A673 (cell line): ENCODE measurements at regions not wholly inside any gene's neighbourhood (a gene's known extent, or its start where the extent isn't known, plus 50 kb on each side); places are given as distances from the start of the nearest gene placed in this dataset.
"Not testable (repeated sequence)": the region's sequence is repeated elsewhere in the genome, so short reads cannot be mapped to it uniquely, and the experiment has no call there.

Experiments used
- BruUV-seq: library from RNA; stranded (reverse); fragments of 400-500 nt; replicated peaks from 2 replicates; lab custom pipeline; 2021; lab: Mats Ljungman, UMichigan
- CTCF ChIA-PET: fragments of 300-600 bp; sonication (Branson Sonifier 250); formaldehyde crosslinking; loops from one replicate; lab custom pipeline; 2022; ENCODE audit warnings: antibody characterized with exemption; lab: Charles Lee
- POLR2A ChIA-PET: fragments of 300-600 bp; sonication (Branson Sonifier 250); formaldehyde crosslinking; loops from one replicate; lab custom pipeline; 2022; ENCODE audit warnings: antibody characterized with exemption; ENCODE audit not compliant: low non-redundant PET; lab: Charles Lee
- DNase-seq: peaks from one replicate; pipeline ENCODE4 v3.0.0-alpha.2; 2015; ENCODE audit warnings: low spot score
- H3K27ac ChIP-seq: fragments of 200-600 bp; sonication (generic); 2 replicates; pipeline ENCODE4 v1.5.1; 2016; ENCODE audit warnings: mixed run types, low read depth, mild to moderate bottlenecking, mixed read lengths, antibody characterized with exemption, low read length; ENCODE audit not compliant: poor library complexity, severe bottlenecking
- H3K27me3 ChIP-seq: fragments of 200-600 bp; sonication (generic); replicated peaks from 2 replicates; pipeline ENCODE4 v1.6.1; 2017; ENCODE audit warnings: mixed run types, low read depth, mild to moderate bottlenecking, mixed read lengths, antibody characterized with exemption, low read length; ENCODE audit not compliant: insufficient read depth, poor library complexity
- H3K36me3 ChIP-seq: fragments of 200-600 bp; sonication (generic); 2 replicates; pipeline ENCODE4 v1.6.1; 2016; ENCODE audit warnings: mixed run types, mild to moderate bottlenecking, mixed read lengths, antibody characterized with exemption, low read length; ENCODE audit not compliant: insufficient read depth, poor library complexity, severe bottlenecking
- H3K4me1 ChIP-seq: fragments of 200-600 bp; sonication (generic); 2 replicates; pipeline ENCODE4 v1.6.1; 2017; ENCODE audit warnings: mixed run types, mild to moderate bottlenecking, mixed read lengths, antibody characterized with exemption, low read length; ENCODE audit not compliant: insufficient read depth, poor library complexity, severe bottlenecking
- H3K4me3 ChIP-seq: fragments of 200-600 bp; sonication (generic); 2 replicates; pipeline ENCODE4 v1.5.1; 2016; ENCODE audit warnings: low read depth, mixed run types, mild to moderate bottlenecking, mixed read lengths, low read length; ENCODE audit not compliant: poor library complexity, severe bottlenecking
- H3K9me3 ChIP-seq: fragments of 200-600 bp; sonication (generic); 2 replicates; pipeline ENCODE4 v1.6.1; 2016; ENCODE audit warnings: mixed run types, low read depth, mild to moderate bottlenecking, mixed read lengths, antibody characterized with exemption, low read length; ENCODE audit not compliant: poor library complexity, severe bottlenecking
- CTCF ChIP-seq: fragments of 300-800, 200-600 bp; sonication (generic); conservative IDR thresholded peaks from 2 replicates; pipeline ENCODE4 v1.5.1; 2017; ENCODE audit warnings: low read depth, mild to moderate bottlenecking, antibody characterized with exemption, low read length, moderate library complexity, mixed read lengths
- EZH2 ChIP-seq: fragments of 200-600 bp; sonication (generic); IDR thresholded peaks from 2 replicates; pipeline ENCODE4 v1.6.1; 2017; ENCODE audit warnings: borderline replicate concordance, low read depth, mild to moderate bottlenecking, mixed read lengths, antibody characterized with exemption, low read length; ENCODE audit not compliant: poor library complexity, severe bottlenecking
- intact Hi-C: fragments of 100-400 bp; cut with micrococcal nuclease; formaldehyde crosslinking; loops from one replicate; pipeline ENCODE4 v1.10.0; 2022; ENCODE audit not compliant: unreplicated experiment

GRCh38 chr10:20658158-20658557, 239.0 kb downstream of the NEBL start:
- Histone ChIP-seq H3K27ac (no peak overlapping the region), H3K27me3 (no peaks in the 10 kb centered on the region), H3K36me3 (no peaks in the 10 kb centered on the region), H3K4me3 (no peak overlapping the region), H3K9me3 (no peaks in the 10 kb centered on the region), H3K4me1 (no peaks in the 10 kb centered on the region)
- TF ChIP-seq CTCF (no peak), EZH2 (no peak)
- intact Hi-C loops, result no loop called here
- no peak for DNase-seq
- ChIA-PET POLR2A (no interaction called here), CTCF (no interaction called here)
- no TSS peak for BruUV-seq

GRCh38 chr10:20656886-20657285, 240.2 kb downstream of the NEBL start:
- no peak overlapping the region for H3K27ac ChIP-seq
- no peak for TF ChIP-seq EZH2
- TF ChIP-seq CTCF, result no peak
- no peaks in the 10 kb centered on the region for H3K4me1 ChIP-seq
- BruUV-seq, result no TSS peak
- no peaks in the 10 kb centered on the region for H3K9me3 ChIP-seq
- intact Hi-C loops, result no loop called here
- no peak for DNase-seq
- H3K4me3 ChIP-seq, result no peak overlapping the region
- ChIA-PET CTCF (no interaction called here), POLR2A (no interaction called here)
- no peaks in the 10 kb centered on the region for H3K36me3 ChIP-seq
- H3K27me3 ChIP-seq, result no peaks in the 10 kb centered on the region

- intact Hi-C loops, BruUV-seq, H3K27me3 ChIP-seq, CTCF ChIA-PET, H3K36me3 ChIP-seq, H3K4me1 ChIP-seq, H3K9me3 ChIP-seq, DNase-seq, H3K27ac ChIP-seq, H3K4me3 ChIP-seq, POLR2A ChIA-PET: not testable (repeated sequence)
Measured at GRCh38 chr10:20652424-20652823, 244.7 kb downstream of the NEBL start.

- Histone ChIP-seq H3K4me1 (no peaks in the 10 kb centered on the region), H3K9me3 (no peaks in the 10 kb centered on the region), H3K4me3 (no peak overlapping the region), H3K36me3 (no peaks in the 10 kb centered on the region), H3K27ac (no peak overlapping the region), H3K27me3 (no peaks in the 10 kb centered on the region)
- CTCF ChIA-PET, result no interaction called here
- intact Hi-C loops, result no loop called here
- POLR2A ChIA-PET, result no interaction called here
- DNase-seq, result no peak
- no TSS peak for BruUV-seq
- TF ChIP-seq CTCF, result no peak
- TF ChIP-seq EZH2, result no peak
Measured at GRCh38 chr10:20648263-20648874, 248.7 kb downstream of the NEBL start.
